Cerebellar cortex (tissue), 1 donor: ENCODE measurements at regions not wholly inside any gene's neighbourhood (a gene's known extent, or its start where the extent isn't known, plus 50 kb on each side); places are given as distances from the start of the nearest gene placed in this dataset.
"Not testable (repeated sequence)": the region's sequence is repeated elsewhere in the genome, so short reads cannot be mapped to it uniquely, and the experiment has no call there.

Source experiments
- DNase-seq: peaks from one replicate; pipeline ENCODE4 v3.0.0-alpha.2; 2015; ENCODE audit warnings: low spot score

DNA sequence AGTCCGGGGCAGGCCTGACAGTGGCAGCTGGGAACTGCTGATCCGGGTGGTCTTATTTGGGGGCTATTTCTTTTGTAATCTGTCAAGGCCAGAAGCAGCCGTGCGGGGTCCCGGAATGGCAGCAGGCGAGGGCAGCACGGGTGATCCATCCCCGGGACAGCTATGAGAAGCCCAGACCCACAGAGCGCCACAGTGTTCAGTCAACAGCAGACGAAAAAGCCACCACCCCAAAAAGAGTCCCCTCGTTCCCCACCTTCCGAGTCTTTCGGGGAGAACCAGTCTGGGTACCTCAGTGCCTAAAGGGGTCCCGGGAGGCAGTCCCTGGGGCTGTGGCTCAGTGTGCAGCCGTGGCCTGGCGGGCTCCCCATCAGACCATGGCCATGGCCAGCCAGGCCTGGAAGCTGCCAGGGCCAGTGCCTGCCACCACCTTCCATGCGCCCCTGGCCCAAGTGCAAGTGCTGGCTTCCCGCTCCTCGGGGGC lies 125.1 kb upstream of the KCTD7 start:
- DNase-seq = no peak

- DNase-seq = no peak
Measured at GRCh38 chr7:66504131-66504530, 124.5 kb upstream of the KCTD7 start.

- DNase-seq = no peak
Measured at GRCh38 chr7:66505009-66505408, 123.7 kb upstream of the KCTD7 start.

DNA sequence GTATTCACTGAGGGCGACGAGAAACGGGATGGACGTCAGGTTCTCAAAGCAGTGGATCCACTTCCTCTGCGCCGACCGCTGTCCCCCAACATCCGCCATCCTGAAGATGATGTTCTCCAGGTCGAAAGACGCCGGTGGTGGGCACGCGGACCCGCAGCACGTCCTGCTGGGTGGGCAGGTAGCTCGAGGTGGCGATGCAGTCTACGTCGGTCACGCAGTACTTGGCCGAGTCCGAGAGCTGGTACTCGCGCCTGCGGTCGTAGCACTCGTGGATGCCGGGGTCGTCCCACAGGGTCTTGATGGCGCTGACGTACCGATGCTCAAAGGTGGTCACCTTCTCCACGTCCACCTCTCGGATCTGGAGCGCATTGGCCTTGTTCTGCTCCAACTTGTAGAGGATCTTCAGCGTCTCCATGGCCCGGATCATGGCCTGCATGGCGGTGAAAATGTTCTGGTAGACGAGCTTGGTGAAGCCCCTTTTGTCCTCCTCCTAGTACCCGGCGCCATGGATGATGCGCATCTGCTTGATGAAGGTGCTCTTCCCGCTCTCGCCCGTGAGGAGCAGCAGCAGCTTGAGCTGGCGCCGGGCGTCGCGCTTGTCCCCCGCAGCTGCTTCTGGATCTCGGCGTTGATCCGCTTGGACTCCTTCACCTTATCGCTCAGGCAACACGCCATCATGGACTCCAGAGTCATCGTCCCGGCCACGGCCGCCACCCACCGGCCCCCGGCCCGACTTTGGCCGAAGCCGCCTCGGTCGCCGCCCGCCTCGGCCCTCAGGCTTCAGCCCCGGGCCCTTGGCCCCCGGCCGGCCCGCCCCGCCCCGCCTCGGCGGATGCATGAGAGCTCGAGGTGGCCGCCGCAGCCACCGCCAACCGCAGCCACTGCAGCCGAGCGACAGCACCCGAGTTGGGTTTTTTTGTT lies 122.9 kb upstream of the KCTD7 start:
- peak; percentile 17 for DNase-seq

GRCh38 chr7:66506703-66507102 lies 122.0 kb upstream of the KCTD7 start:
- not testable (repeated sequence) for DNase-seq

- no peak for DNase-seq
Measured at GRCh38 chr7:66507764-66508296, 120.9 kb upstream of the KCTD7 start.

DNA sequence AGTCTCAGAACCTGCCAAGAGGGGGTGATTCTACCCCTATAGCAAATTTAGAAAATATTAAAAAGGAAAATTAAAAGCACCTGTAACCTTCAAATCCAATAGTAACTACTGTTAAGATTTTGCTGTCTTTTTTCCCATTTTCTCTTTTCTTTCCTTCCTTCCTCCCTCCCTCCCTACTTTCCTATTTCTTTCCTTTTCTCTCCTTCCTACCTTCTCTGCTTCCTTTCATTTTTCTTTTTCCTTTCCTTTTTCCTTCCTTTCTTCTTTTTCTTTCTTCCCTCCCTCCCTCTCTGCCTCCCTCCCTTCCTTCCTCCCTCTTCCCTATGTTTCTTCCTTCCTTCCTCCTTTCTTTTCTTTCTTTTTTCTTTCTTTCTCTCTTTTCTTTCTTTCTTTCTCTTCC lies 120.2 kb upstream of the KCTD7 start:
- DNase-seq = no peak

DNA sequence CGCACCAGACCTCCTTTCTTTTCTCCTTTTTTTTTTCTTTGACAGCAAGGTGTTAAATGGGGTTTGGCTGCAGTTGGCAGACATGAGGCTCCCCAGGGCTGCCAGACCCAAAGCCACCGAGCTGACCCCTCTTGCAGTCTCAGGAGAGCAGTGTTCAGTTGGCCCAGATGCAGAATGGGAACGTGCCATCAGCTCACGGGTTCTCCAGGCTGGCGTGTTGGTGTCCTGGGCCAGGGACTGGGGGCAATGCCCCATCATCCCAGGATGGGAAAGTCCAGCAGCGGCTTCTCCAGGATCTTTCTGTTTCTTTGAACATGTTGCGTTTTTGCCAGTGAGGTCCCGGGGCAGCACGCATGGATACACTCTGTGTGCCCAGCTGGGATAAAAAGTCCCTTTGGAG lies 114.6 kb upstream of the KCTD7 start:
- no peak for DNase-seq

DNA sequence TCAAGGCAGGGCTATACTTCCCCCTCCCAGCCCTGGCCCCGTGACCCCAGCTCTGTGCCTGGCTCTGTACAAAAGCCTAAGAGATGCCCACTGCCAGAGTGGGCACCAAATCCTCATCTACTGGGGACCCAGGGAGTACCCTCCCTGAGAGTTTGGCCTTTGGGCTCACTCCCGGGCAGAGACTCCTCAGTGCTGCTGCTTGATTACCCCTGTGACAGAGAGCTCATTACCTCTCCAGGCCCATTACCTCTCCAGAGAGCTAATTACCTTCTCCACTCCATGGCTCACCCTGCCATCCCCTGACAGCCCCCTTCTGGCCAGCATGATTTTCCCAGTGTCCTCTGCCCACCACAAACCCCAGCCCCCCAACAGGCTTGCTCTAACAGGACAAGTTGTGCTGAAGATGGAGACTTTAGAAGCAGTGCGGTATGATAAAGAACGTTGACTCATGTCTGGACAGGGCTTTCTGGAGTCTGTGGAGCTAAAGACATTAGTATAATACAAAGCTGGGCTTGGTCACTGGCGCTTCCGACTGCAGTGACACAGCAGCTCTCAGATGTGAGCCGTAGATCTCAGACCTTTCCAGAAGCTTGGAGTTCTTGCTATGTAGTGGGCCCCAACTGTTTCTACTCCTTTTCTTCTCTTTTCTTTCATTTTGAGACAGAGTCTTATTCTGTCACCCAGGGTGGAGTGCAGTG lies 111.3 kb upstream of the KCTD7 start:
- no peak for DNase-seq

DNA sequence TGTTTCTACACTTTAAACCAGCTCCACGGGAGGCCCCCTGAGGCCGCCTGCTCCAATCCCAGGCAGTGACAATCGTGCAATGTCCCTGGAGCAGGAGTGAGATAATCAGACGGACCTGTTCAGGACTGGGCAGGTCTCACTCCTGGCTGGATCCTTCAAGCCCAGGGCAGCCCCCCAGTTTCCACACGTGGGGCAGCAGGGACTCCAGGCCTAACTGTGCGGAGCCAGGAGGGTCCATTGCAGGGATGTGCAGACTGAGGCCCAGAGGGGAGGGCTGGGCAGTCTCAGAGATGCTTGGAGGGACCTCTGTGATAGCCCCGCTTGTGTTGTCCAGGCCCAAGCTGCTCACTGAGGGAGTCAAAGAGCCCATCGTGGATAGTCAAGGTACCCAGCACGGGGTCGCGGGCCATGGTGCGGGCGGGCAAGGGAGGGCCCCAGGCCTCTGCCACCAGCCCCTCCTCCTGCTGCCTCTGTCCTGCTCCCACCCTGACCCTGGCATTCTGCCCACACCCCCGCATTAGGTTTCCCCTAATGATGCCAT lies 110.5 kb upstream of the KCTD7 start:
- no peak for DNase-seq

DNA sequence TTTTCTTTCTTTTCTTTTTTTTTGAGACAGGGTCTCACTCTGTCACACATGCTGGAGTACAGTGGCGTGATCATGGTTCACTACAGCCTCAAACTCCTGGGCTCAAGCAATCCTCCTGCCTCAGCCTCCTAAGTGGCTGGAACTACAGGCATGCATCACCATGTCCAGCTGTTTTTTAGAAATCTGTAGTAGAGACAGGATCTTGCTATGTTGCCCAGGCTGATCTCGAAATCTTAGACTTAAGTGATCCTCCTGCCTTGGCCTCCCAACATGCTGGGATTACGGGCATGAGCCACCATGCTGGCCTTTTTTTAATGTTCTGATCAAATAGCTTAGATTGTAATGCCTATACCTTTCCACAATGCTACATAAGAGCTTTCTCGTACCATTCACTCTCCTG lies 107.0 kb upstream of the KCTD7 start:
- no peak for DNase-seq

DNA sequence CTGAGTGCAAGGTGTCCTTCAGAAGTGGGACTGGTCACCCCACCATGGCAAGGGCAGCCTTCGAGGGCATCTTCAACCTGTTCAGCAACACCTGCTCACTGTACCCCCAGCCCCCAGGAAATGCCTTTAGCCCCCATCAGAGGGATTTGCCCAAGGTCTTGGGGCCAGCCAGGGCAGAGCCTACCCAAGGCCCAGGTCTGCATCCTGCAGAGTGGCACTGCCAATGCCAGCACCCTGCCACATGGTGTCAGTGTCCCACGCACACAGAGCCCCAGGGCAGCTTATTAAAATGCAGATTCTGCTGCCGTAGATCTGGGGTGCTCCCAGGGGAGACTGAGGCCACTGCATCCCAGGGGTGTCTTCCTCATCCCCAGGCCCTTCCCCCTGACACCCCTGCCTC lies 106.2 kb upstream of the KCTD7 start:
- no peak for DNase-seq

- no peak for DNase-seq
Measured at GRCh38 chr7:66523409-66523808, 105.3 kb upstream of the KCTD7 start.

- DNase-seq = no peak
Measured at GRCh38 chr7:66524738-66525137, 103.9 kb upstream of the KCTD7 start.

DNA sequence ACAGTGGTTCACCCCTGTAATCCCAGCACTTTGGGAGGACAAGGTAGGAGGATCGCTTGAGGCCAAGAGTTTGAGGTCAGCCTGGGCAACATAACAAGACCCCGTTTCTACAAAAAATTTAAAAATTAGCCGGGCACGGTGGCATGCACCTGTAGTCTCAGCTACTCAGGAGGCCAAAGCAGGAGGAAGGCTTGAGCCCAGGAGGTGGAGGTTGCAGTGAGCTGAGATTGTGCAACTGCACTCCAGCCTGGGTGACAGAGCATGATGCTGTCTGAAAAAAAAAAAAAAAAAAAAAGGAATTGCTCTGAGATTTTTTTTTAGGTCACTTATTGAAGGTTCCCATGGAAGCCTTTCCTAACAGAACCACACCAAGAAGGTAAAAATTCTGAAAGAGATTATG lies 101.9 kb upstream of the KCTD7 start:
- not testable (repeated sequence) for DNase-seq

- DNase-seq = no peak
Measured at GRCh38 chr7:66528652-66529051, 100.0 kb upstream of the KCTD7 start.

DNA sequence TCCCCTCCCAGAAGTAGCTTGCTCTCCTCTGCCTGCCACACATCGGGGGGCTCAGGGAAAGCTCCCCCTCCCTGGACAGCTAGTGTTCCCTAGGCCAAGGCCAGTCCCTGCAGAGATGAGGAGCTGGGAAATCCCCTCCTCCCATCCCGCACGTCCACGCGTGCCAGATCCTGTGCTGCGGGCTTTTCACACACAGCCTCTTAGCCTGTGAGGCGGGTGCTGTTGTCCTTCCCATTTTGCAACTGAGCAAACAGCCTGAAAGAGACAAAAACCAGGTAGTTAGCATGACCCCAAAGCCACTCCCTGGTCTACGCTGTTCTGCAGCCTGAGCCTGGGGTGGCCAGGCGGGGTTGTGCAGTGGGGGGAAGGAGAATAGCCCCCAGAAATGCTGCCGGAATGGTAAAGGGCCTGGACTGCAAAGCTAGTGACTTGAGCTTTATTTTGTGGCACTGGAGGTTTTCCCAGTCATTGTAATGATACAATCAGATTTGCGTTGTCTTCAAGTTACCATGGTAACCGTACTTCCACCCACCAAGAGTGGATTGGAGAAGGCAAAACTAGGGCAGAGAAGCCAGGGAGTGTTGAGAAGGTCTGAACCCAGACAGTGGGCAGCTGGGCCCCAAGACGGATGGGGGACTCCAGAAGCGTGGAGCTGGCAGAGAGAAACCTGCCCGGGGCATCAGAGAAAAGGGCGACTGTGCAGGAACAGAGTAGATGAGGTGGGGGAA lies 98.6 kb upstream of the KCTD7 start:
- no peak for DNase-seq

DNA sequence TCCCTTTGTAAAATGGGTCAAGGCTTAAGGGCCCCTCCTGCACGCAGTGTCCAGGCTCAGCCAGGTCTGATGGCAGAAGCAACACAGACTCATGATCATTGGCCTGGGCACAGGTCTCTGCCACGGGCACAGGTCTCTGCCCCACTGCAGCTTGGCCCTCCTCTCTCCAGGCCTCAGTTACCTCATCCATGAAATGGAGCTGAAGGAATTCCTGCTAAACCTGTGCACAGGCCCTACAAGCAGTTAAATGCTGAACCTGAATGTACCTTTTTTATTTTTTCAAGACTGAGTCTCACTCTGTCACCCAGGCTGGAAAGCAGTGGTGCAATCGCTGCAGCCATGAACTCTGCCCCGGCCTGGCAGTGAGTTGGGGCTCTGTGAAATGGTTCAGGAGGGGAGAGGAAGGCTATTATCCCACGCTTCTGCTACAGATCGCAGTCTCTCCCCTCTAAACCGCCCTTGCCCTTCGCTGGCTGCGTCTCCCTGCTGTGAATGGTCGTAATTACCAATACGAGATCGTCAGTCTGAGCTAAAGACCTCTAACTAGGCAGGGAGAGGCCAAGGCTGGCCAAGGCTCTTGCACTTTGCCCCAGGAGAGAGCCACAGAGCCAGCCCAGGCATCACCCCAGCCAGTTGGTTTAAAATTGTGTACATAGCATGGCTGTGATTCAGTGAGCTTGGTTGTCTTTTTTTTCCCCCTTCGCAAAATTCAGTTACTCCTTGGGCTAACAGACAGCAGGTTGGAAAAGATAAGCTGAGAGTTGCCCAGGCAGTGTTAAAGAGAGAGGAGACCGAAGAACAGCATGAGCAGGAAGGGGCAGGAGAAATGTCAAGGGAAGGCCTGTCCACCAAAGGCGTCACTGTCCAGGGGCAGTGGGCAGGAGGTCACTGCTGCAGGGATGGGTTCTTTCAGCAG lies 93.0 kb upstream of the KCTD7 start:
- no peak for DNase-seq

GRCh38 chr7:66537380-66537779 lies 91.3 kb upstream of the KCTD7 start:
- DNase-seq = no peak

- no peak for DNase-seq
Measured at GRCh38 chr7:66537876-66538275, 90.8 kb upstream of the KCTD7 start.

GRCh38 chr7:66539264-66539623 lies 89.4 kb upstream of the KCTD7 start:
- DNase-seq = no peak
